ENCODE measurements at regions not wholly inside any gene's neighbourhood (a gene's known extent, or its start where the extent isn't known, plus 50 kb on each side); places are given as distances from the start of the nearest gene placed in this dataset.

- TF ChIP-seq EZH2 (IDR thresholded peaks at IDR 0.05; ENCODE audit: low read depth) (no peak), CTCF (conservative IDR thresholded peaks at IDR 0.05) (no peak)
These were observed 73.1 kb upstream of the TAF1L start for GRCh38 chr9:32708480-32709150.

All from PC-9 (cell line).